ENCODE measurements at regions not wholly inside any gene's neighbourhood (a gene's known extent, or its start where the extent isn't known, plus 50 kb on each side); places are given as distances from the start of the nearest gene placed in this dataset.

DNA sequence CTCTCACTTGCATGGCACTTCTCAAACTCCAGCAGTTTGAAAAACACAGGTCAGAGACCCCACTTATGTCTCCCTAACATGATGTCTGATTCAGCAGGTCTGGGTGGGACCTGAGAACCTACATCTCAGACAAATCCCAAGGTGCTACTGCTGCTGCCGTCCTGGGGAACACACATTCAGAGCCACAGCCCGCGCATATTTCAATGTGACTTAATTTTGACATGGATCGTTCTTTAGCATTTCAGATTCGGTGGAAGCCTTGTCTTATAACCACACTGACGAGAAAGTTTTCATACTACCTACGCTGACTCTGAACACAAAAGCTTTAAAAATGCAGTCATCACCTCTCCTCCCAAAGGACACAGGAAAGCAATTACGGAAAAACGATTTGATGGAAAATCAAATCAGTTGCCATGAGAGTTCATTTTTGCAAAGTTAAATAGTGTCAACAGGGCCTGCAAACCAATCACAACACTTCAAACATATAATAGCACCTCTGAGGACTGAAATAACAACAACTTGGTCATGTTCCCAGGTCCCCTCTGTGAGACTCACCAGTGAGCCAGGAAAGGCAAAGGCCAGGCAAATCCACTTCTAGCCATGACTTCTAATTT lies 132.6 kb downstream of the SHANK2 start:
- 0% methylated on average over 9 of the region's 9 CpGs for WGBS (ENCODE audit: insufficient coverage, low coverage, missing lambda C conversion rate)
- Histone ChIP-seq H3K4me2 (ENCODE audit: insufficient read depth, low read length) (no peak overlapping the region), H3K9me1 (ENCODE audit: control insufficient read depth, insufficient read depth, low read length) (no peaks in the 10 kb centered on the region), H2AFZ (ENCODE audit: low read depth, low read length) (no peak overlapping the region), H4K20me1 (replicated peaks; ENCODE audit: control insufficient read depth, insufficient read depth, low read length) (no peaks in the 10 kb centered on the region), H3K36me3 (ENCODE audit: control insufficient read depth, insufficient read depth, low read length) (no peaks in the 10 kb centered on the region), H3K4me3 (no peak overlapping the region), H3K4me1 (replicated peaks in 1 of 2; ENCODE audit: control insufficient read depth in 2 of 2, insufficient read depth in 2 of 2, low read length in 2 of 2) (no peaks in the 10 kb centered on the region), H3K9me3 (replicated peaks; ENCODE audit: control insufficient read depth, insufficient read depth, low read depth, low read length) (no peaks in the 10 kb centered on the region), H3K27ac (ENCODE audit: extremely low read depth, low read depth, low read length) (no peak overlapping the region), H3K9ac (ENCODE audit: insufficient read depth in 1 of 2, low read depth in 2 of 2, low read length in 2 of 2) (no peak overlapping the region), H3K79me2 (ENCODE audit: control insufficient read depth, insufficient read depth, low read length) (no peaks in the 10 kb centered on the region), H3K27me3 (ENCODE audit: control insufficient read depth in 2 of 2, insufficient read depth in 2 of 2, low read length in 2 of 2) (peaks cover 2 to 38% of the 10 kb centered on the region in 2 experiments)
- no TSS peak for BruUV-seq (replicated peaks)
- FAIRE-seq (no peak), ATAC-seq (no peak), DNase-seq (ENCODE audit: extremely low read depth in 1 of 4, low spot score in 3 of 4) (no peak)
- CTCF ChIA-PET (ENCODE audit: low intra/inter-chr PET ratio) = no interaction called here
- POLR2A ChIA-PET = interaction anchor here (0.7 kb wide), 1 partner anchor 386 kb away, joined by 3 read pairs; no protein-coding TSS in a partner anchor
- intact Hi-C loops (cut with micrococcal nuclease) (no loop called here), in situ Hi-C loops (cut with MboI) (no loop called here)
- no peak for TF ChIP-seq NFE2 (IDR thresholded peaks at IDR 0.05; ENCODE audit: low read depth)
- no peak for TF ChIP-seq SRSF9 (IDR thresholded peaks at IDR 0.05; ENCODE audit: borderline replicate concordance, low read depth, low read length)
- no peak for TF ChIP-seq TAF7 (tag; IDR thresholded peaks at IDR 0.05)
- TF ChIP-seq, protein P1, sequence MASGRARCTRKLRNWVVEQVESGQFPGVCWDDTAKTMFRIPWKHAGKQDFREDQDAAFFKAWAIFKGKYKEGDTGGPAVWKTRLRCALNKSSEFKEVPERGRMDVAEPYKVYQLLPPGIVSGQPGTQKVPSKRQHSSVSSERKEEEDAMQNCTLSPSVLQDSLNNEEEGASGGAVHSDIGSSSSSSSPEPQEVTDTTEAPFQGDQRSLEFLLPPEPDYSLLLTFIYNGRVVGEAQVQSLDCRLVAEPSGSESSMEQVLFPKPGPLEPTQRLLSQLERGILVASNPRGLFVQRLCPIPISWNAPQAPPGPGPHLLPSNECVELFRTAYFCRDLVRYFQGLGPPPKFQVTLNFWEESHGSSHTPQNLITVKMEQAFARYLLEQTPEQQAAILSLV (tag; IDR thresholded peaks at IDR 0.05) = no peak
- TF ChIP-seq ZNF764 (CRISPR knock-in tag; IDR thresholded peaks at IDR 0.05; ENCODE audit: low read depth) = no peak
- TF ChIP-seq, protein P2, sequence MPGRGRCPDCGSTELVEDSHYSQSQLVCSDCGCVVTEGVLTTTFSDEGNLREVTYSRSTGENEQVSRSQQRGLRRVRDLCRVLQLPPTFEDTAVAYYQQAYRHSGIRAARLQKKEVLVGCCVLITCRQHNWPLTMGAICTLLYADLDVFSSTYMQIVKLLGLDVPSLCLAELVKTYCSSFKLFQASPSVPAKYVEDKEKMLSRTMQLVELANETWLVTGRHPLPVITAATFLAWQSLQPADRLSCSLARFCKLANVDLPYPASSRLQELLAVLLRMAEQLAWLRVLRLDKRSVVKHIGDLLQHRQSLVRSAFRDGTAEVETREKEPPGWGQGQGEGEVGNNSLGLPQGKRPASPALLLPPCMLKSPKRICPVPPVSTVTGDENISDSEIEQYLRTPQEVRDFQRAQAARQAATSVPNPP (IDR thresholded peaks at IDR 0.05; ENCODE audit: borderline replicate concordance, insufficient read depth, insufficient read length) = no peak
- TF ChIP-seq, protein P3, sequence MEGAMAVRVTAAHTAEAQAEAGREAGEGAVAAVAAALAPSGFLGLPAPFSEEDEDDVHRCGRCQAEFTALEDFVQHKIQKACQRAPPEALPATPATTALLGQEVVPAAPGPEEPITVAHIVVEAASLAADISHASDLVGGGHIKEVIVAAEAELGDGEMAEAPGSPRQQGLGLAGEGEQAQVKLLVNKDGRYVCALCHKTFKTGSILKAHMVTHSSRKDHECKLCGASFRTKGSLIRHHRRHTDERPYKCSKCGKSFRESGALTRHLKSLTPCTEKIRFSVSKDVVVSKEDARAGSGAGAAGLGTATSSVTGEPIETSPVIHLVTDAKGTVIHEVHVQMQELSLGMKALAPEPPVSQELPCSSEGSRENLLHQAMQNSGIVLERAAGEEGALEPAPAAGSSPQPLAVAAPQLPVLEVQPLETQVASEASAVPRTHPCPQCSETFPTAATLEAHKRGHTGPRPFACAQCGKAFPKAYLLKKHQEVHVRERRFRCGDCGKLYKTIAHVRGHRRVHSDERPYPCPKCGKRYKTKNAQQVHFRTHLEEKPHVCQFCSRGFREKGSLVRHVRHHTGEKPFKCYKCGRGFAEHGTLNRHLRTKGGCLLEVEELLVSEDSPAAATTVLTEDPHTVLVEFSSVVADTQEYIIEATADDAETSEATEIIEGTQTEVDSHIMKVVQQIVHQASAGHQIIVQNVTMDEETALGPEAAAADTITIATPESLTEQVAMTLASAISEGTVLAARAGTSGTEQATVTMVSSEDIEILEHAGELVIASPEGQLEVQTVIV (CRISPR knock-in tag; IDR thresholded peaks at IDR 0.05; ENCODE audit: borderline replicate concordance) = no peak
- no peak for TF ChIP-seq MEF2D (tag; conservative IDR thresholded peaks at IDR 0.05; ENCODE audit: low read depth)
- TF ChIP-seq EHMT2 (IDR thresholded peaks at IDR 0.05) = no peak
- TF ChIP-seq, protein P4, sequence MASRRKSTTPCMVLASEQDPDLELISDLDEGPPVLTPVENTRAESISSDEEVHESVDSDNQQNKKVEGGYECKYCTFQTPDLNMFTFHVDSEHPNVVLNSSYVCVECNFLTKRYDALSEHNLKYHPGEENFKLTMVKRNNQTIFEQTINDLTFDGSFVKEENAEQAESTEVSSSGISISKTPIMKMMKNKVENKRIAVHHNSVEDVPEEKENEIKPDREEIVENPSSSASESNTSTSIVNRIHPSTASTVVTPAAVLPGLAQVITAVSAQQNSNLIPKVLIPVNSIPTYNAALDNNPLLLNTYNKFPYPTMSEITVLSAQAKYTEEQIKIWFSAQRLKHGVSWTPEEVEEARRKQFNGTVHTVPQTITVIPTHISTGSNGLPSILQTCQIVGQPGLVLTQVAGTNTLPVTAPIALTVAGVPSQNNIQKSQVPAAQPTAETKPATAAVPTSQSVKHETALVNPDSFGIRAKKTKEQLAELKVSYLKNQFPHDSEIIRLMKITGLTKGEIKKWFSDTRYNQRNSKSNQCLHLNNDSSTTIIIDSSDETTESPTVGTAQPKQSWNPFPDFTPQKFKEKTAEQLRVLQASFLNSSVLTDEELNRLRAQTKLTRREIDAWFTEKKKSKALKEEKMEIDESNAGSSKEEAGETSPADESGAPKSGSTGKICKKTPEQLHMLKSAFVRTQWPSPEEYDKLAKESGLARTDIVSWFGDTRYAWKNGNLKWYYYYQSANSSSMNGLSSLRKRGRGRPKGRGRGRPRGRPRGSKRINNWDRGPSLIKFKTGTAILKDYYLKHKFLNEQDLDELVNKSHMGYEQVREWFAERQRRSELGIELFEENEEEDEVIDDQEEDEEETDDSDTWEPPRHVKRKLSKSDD (conservative IDR thresholded peaks at IDR 0.05; ENCODE audit: low read length) = no peak
- TF ChIP-seq ZNF282 (CRISPR knock-in tag; IDR thresholded peaks at IDR 0.05) = no peak
- TF ChIP-seq, protein P5, sequence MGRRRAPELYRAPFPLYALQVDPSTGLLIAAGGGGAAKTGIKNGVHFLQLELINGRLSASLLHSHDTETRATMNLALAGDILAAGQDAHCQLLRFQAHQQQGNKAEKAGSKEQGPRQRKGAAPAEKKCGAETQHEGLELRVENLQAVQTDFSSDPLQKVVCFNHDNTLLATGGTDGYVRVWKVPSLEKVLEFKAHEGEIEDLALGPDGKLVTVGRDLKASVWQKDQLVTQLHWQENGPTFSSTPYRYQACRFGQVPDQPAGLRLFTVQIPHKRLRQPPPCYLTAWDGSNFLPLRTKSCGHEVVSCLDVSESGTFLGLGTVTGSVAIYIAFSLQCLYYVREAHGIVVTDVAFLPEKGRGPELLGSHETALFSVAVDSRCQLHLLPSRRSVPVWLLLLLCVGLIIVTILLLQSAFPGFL (CRISPR knock-in tag; IDR thresholded peaks at IDR 0.05) = no peak
- no peak for TF ChIP-seq POLR3G (IDR thresholded peaks at IDR 0.05; ENCODE audit: extremely low read depth, insufficient read length, insufficient replicate concordance)
- no peak for TF ChIP-seq ZNF134 (CRISPR knock-in tag; conservative IDR thresholded peaks at IDR 0.05)
